ENCODE measurements at regions not wholly inside any gene's neighbourhood (a gene's known extent, or its start where the extent isn't known, plus 50 kb on each side); places are given as distances from the start of the nearest gene placed in this dataset.
"Not testable (repeated sequence)": the region's sequence is repeated elsewhere in the genome, so short reads cannot be mapped to it uniquely, and the experiment has no call there.

DNA sequence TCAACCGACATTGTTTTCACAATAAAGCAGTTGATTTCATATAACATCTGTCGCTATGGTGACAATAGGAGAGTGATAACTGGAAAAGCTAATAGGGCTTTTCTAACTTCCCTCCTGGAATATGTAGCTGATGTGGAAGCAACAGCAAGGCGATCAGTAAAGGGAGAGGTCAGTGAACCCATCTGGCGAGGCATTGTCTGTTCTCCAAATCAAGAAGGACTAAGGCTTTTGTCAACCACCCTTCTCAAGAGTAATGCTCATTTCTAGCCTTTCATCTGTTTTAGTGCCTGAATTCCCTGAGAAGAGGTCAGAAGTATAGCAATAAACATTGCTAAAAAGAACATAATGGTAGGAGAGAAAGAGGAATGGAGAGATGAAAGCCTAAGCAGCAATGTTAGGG is 201.3 kb downstream of the AKAP7 start:
- intact Hi-C loops (cut with micrococcal nuclease), result no loop called here
- Histone ChIP-seq H3K27me3 (replicated peaks in 1 of 4; ENCODE audit: control extremely low read depth in 1 of 4, control insufficient read depth in 3 of 4, insufficient read depth in 4 of 4, low read length in 3 of 4) (no peaks in the 10 kb centered on the region), H3K4me1 (ENCODE audit: control insufficient read depth in 2 of 2, insufficient read depth in 2 of 2, low read length in 2 of 2) (no peaks in the 10 kb centered on the region), H3K79me2 (ENCODE audit: control insufficient read depth, insufficient read depth, low read length) (no peaks in the 10 kb centered on the region), H3K4me3 (ENCODE audit: control extremely low read depth in 1 of 5, extremely low read depth in 1 of 5, insufficient read depth in 1 of 5, low read depth in 2 of 5, low read length in 4 of 5) (no peak overlapping the region), H2AFZ (ENCODE audit: insufficient read depth, low read depth, low read length, poor library complexity, severe bottlenecking) (no peak overlapping the region), H3K9me3 (ENCODE audit: control extremely low read depth in 1 of 3, control insufficient read depth in 2 of 3, insufficient read depth in 1 of 3, low read length in 2 of 3) (no peaks in the 10 kb centered on the region), H3K27ac (ENCODE audit: low read length in 2 of 2) (no peak overlapping the region), H3K4me2 (replicated peaks; ENCODE audit: low read depth, low read length, poor library complexity, severe bottlenecking) (no peak overlapping the region), H3K9ac (ENCODE audit: low read length) (no peak overlapping the region), H3K36me3 (replicated peaks in 1 of 2; ENCODE audit: control extremely low read depth in 1 of 2, control insufficient read depth in 1 of 2, extremely low read depth in 1 of 2, insufficient read depth in 2 of 2, low read length in 1 of 2) (no peaks in the 10 kb centered on the region), H4K20me1 (ENCODE audit: control insufficient read depth, insufficient read depth, low read length, poor library complexity, severe bottlenecking) (no peaks in the 10 kb centered on the region)
- Mint-ChIP-seq H3K27me3 (no peaks in the 10 kb centered on the region), H3K4me1 (no peaks in the 10 kb centered on the region), H3K4me3 (no peak overlapping the region), H3K9me3 (ENCODE audit: insufficient read depth) (no peaks in the 10 kb centered on the region), H3K27ac (no peak overlapping the region)
- ATAC-seq (ENCODE audit: low read depth), result no peak
- ChIA-PET POLR2A (no interaction called here), CTCF (no interaction called here)
- DNase-seq, result no peak
- TF ChIP-seq, protein P1, sequence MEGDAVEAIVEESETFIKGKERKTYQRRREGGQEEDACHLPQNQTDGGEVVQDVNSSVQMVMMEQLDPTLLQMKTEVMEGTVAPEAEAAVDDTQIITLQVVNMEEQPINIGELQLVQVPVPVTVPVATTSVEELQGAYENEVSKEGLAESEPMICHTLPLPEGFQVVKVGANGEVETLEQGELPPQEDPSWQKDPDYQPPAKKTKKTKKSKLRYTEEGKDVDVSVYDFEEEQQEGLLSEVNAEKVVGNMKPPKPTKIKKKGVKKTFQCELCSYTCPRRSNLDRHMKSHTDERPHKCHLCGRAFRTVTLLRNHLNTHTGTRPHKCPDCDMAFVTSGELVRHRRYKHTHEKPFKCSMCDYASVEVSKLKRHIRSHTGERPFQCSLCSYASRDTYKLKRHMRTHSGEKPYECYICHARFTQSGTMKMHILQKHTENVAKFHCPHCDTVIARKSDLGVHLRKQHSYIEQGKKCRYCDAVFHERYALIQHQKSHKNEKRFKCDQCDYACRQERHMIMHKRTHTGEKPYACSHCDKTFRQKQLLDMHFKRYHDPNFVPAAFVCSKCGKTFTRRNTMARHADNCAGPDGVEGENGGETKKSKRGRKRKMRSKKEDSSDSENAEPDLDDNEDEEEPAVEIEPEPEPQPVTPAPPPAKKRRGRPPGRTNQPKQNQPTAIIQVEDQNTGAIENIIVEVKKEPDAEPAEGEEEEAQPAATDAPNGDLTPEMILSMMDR (IDR thresholded peaks at IDR 0.05), result no peak
- no peak for TF ChIP-seq EZH2 (IDR thresholded peaks at IDR 0.05; ENCODE audit: borderline replicate concordance, insufficient read depth, low read depth, low read length, poor library complexity, severe bottlenecking)
- no CpG with 5 or more reads among the region's 4 CpGs for WGBS (ENCODE audit: insufficient coverage)

DNA sequence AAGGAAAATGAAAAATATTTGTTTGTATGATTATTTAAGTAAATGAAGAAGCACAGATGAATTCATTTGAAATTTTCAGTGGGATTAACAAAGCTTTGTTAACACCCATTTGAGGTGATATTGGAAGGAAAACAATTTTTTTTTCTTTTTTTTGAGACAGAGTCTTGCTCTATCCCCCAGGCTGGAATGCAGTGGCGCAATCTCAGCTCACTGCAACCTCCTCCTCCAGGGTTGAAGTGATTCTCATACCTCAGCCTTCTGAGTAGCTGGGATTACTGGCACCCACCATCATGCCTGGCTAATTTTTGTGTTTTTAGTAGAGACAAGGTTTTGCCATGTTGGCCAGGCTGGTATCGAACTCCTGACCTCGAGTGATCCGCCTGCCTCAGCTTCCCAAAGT is 211.6 kb downstream of the AKAP7 start:
- H3K9me3 ChIP-seq (ENCODE audit: control extremely low read depth in 1 of 3, control insufficient read depth in 2 of 3, insufficient read depth in 1 of 3, low read length in 2 of 3); H3K36me3 ChIP-seq (replicated peaks in 1 of 2; ENCODE audit: control extremely low read depth in 1 of 2, control insufficient read depth in 1 of 2, extremely low read depth in 1 of 2, insufficient read depth in 2 of 2, low read length in 1 of 2); POLR2A ChIA-PET; H3K4me1 Mint-ChIP-seq; H3K27ac Mint-ChIP-seq; H2AFZ ChIP-seq (ENCODE audit: insufficient read depth, low read depth, low read length, poor library complexity, severe bottlenecking); intact Hi-C loops (cut with micrococcal nuclease); H3K9ac ChIP-seq (ENCODE audit: low read length); H3K79me2 ChIP-seq (ENCODE audit: control insufficient read depth, insufficient read depth, low read length); CTCF ChIA-PET; DNase-seq; H3K4me3 Mint-ChIP-seq; H3K27ac ChIP-seq (ENCODE audit: low read length in 2 of 2); H3K27me3 ChIP-seq (replicated peaks in 1 of 4; ENCODE audit: control extremely low read depth in 1 of 4, control insufficient read depth in 3 of 4, insufficient read depth in 4 of 4, low read length in 3 of 4); ATAC-seq (ENCODE audit: low read depth); H4K20me1 ChIP-seq (ENCODE audit: control insufficient read depth, insufficient read depth, low read length, poor library complexity, severe bottlenecking); H3K27me3 Mint-ChIP-seq; H3K4me1 ChIP-seq (ENCODE audit: control insufficient read depth in 2 of 2, insufficient read depth in 2 of 2, low read length in 2 of 2); H3K4me2 ChIP-seq (replicated peaks; ENCODE audit: low read depth, low read length, poor library complexity, severe bottlenecking); H3K4me3 ChIP-seq (ENCODE audit: control extremely low read depth in 1 of 5, extremely low read depth in 1 of 5, insufficient read depth in 1 of 5, low read depth in 2 of 5, low read length in 4 of 5); H3K9me3 Mint-ChIP-seq (ENCODE audit: insufficient read depth): not testable (repeated sequence)
- no CpG with 5 or more reads among the region's 4 CpGs for WGBS (ENCODE audit: insufficient coverage)

All from B cell (primary cell).